GM23338 (cell line): ENCODE measurements at regions not wholly inside any gene's neighbourhood (a gene's known extent, or its start where the extent isn't known, plus 50 kb on each side); places are given as distances from the start of the nearest gene placed in this dataset.

Experiments
- ATAC-seq: fragments of 200-7000 bp; cut with Tn5 transposase; 3 replicates; pipeline ENCODE4 v1.9.1; 2020
- DNase-seq: peaks from one replicate; pipeline ENCODE4 v3.0.0-alpha.2; 2015; ENCODE audit warnings: low spot score
- H2AFZ ChIP-seq: fragments of 200-600 bp; sonication (generic); 2 replicates; pipeline ENCODE4 v1.8.0; 2016; ENCODE audit warnings: antibody characterized with exemption, mild to moderate bottlenecking, moderate library complexity
- H3F3A ChIP-seq: fragments of 200-600 bp; sonication (generic); replicated peaks from 2 replicates; pipeline ENCODE4 v1.8.0; 2017; ENCODE audit warnings: antibody characterized with exemption, mixed run types, low read depth
- H3K27ac ChIP-seq: fragments of 200-600 bp; sonication (generic); 2 replicates; pipeline ENCODE4 v1.6.1; 2016; ENCODE audit warnings: low read depth
- H3K27me3 ChIP-seq: fragments of 200-600 bp; sonication (generic); 2 replicates; pipeline ENCODE4 v1.8.0; 2016; ENCODE audit warnings: mild to moderate bottlenecking, mixed run types, moderate library complexity; ENCODE audit not compliant: insufficient read depth
- H3K36me3 ChIP-seq: fragments of 200-600 bp; sonication (generic); 2 replicates; pipeline ENCODE4 v1.8.0; 2016; ENCODE audit warnings: mild to moderate bottlenecking; ENCODE audit not compliant: insufficient read depth
- H3K4me1 ChIP-seq: fragments of 200-600 bp; sonication (generic); 2 replicates; pipeline ENCODE4 v1.8.0; 2016; ENCODE audit warnings: mild to moderate bottlenecking, moderate library complexity; ENCODE audit not compliant: insufficient read depth
- H3K4me2 ChIP-seq: fragments of 200-600 bp; sonication (generic); 2 replicates; pipeline ENCODE4 v1.7.1; 2017; ENCODE audit warnings: mixed run types
- H3K4me3 ChIP-seq: fragments of 200-600 bp; sonication (generic); 2 replicates; pipeline ENCODE4 v1.6.1; 2016; ENCODE audit warnings: mixed run types
- H3K79me2 ChIP-seq: fragments of 200-600 bp; sonication (generic); replicated peaks from 2 replicates; pipeline ENCODE4 v1.8.0; 2017; ENCODE audit warnings: mild to moderate bottlenecking; ENCODE audit not compliant: insufficient read depth
- H3K9me2 ChIP-seq: fragments of 200-600 bp; sonication (generic); 2 replicates; pipeline ENCODE4 v1.8.0; 2017; ENCODE audit not compliant: insufficient read depth
- H4K20me1 ChIP-seq: fragments of 200-600 bp; sonication (generic); replicated peaks from 2 replicates; pipeline ENCODE4 v1.8.0; 2017; ENCODE audit warnings: mild to moderate bottlenecking; ENCODE audit not compliant: insufficient read depth
- H3K27ac Mint-ChIP-seq: 2 replicates; pipeline ENCODE4 v1.8.0; 2020; ENCODE audit warnings: inconsistent platforms, mild to moderate bottlenecking, moderate library complexity, mixed read lengths
- H3K27me3 Mint-ChIP-seq: 3 replicates; pipeline ENCODE4 v1.8.0; 2022; ENCODE audit warnings: low read depth, mild to moderate bottlenecking, moderate library complexity, mixed read lengths, inconsistent platforms; ENCODE audit not compliant: insufficient read depth, poor library complexity
- H3K36me3 Mint-ChIP-seq: 3 replicates; pipeline ENCODE4 v1.8.0; 2021; ENCODE audit warnings: low read depth, mild to moderate bottlenecking, inconsistent platforms, moderate library complexity, mixed read lengths
- H3K4me1 Mint-ChIP-seq: 3 replicates; pipeline ENCODE4 v1.8.0; 2020; ENCODE audit warnings: mild to moderate bottlenecking, inconsistent platforms, mixed read lengths
- H3K4me3 Mint-ChIP-seq: 3 replicates; pipeline ENCODE4 v1.8.0; 2021; ENCODE audit warnings: moderate library complexity, mild to moderate bottlenecking, inconsistent platforms, mixed read lengths
- H3K9me3 Mint-ChIP-seq: 3 replicates; pipeline ENCODE4 v1.8.0; 2020; ENCODE audit warnings: moderate library complexity, mild to moderate bottlenecking, inconsistent platforms, mixed read lengths
- CREB1 ChIP-seq: fragments of 250-450 bp; sonication (Bioruptor Pico); IDR thresholded peaks from 2 replicates; pipeline ENCODE4 v1.5.0; 2020; ENCODE audit warnings: low read depth, mild to moderate bottlenecking, moderate library complexity
- EZH2 ChIP-seq: fragments of 200-600 bp; sonication (generic); IDR thresholded peaks from one replicate; pipeline ENCODE4 v1.8.0; 2017; ENCODE audit warnings: antibody characterized with exemption, mild to moderate bottlenecking, low read depth; ENCODE audit not compliant: unreplicated experiment
- EZH2phosphoT487 ChIP-seq: fragments of 200-600 bp; sonication (generic); IDR thresholded peaks from one replicate; pipeline ENCODE4 v1.8.1; 2018; ENCODE audit warnings: antibody characterized with exemption; ENCODE audit not compliant: unreplicated experiment
- JUNB ChIP-seq: IDR thresholded peaks from one replicate; pipeline ENCODE4 v1.6.1; 2016; ENCODE audit warnings: antibody characterized with exemption; ENCODE audit not compliant: unreplicated experiment
- NANOG ChIP-seq: IDR thresholded peaks from 2 replicates; pipeline ENCODE4 v1.6.1; 2016; ENCODE audit warnings: antibody characterized with exemption, borderline replicate concordance
- POLR2AphosphoS5 ChIP-seq: IDR thresholded peaks from 2 replicates; pipeline ENCODE4 v1.6.1; 2016; ENCODE audit warnings: antibody characterized with exemption, low read depth
- STAT1 ChIP-seq: IDR thresholded peaks from one replicate; pipeline ENCODE4 v1.6.1; 2016; ENCODE audit warnings: antibody characterized with exemption; ENCODE audit not compliant: unreplicated experiment
- ZNF114 ChIP-seq: fragments of 250-450 bp; sonication (Bioruptor Pico); IDR thresholded peaks from 2 replicates; pipeline ENCODE4 v1.5.0; 2020; ENCODE audit warnings: mild to moderate bottlenecking, moderate library complexity
- ZNF331 ChIP-seq: fragments of 250-450 bp; sonication (Bioruptor Pico); IDR thresholded peaks from 2 replicates; pipeline ENCODE4 v1.5.0; 2020; ENCODE audit warnings: low read depth, mild to moderate bottlenecking, moderate library complexity
- TF ChIP-seq, protein P1 (sequence below): IDR thresholded peaks from 2 replicates; pipeline ENCODE4 v1.6.1; 2016; ENCODE audit warnings: antibody characterized with exemption
- TF ChIP-seq, protein P2 (sequence below), 2 experiments: fragments of 200-600 bp in 1 of 2; sonication (generic) in 1 of 2; conservative IDR thresholded peaks; 2 replicates each; pipeline versions ENCODE4 v1.5.1 to v1.6.1; 2016 to 2017; ENCODE audit warnings: antibody characterized with exemption in 2 of 2, low read depth in 2 of 2, mild to moderate bottlenecking in 2 of 2, moderate library complexity in 1 of 2
- TF ChIP-seq, protein P3 (sequence below): IDR thresholded peaks from one replicate; pipeline ENCODE4 v1.6.1; 2018; ENCODE audit warnings: antibody characterized with exemption; ENCODE audit not compliant: unreplicated experiment
- TF ChIP-seq, protein P4 (sequence below): fragments of 250-450 bp; sonication (Bioruptor Pico); IDR thresholded peaks from 2 replicates; pipeline ENCODE4 v1.5.0; 2020; ENCODE audit warnings: mild to moderate bottlenecking, moderate library complexity

DNA sequence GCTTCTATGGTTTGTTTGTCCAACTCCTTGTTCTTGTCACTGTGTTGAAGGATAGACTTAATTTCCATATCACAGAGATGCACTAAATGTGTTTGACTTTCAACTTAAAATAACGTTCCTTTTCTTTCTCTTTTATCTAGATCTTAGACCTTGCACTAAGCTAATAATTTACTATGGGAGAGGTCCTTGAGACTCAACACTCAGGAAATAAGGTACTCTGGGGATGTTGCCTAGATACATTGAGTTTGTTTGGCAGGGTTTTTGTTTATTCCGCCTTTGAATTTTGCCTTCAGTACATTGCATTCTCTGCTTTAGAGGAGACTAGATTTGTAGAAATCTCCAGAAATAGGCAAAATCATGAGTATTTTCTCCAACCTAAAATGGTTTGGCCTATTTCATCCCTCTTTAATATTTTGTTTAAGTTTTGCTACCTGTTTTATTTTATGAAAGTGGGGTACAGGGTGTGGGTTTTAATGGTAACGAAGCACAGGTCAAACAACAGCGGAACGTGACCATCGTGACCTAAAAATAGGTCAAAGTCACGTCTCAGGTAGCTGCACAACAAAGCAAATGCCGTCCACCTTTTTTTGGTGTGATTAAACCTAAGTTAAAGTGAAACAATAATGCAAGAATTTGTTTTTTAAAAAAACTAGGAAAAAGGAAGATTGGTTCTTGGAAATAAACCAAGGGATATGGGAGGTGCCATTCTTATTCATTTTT is 115.3 kb upstream of the CPSF6 start:
- Histone ChIP-seq H3K4me1 (peaks cover 9% of the 10 kb centered on the region; the same call in 1 of the 2 replicates), H3K27me3 (no peaks in the 10 kb centered on the region), H3K4me2 (no peak overlapping the region), H3K36me3 (no peaks in the 10 kb centered on the region), H3K9me2 (no peaks in the 10 kb centered on the region), H3F3A (no peaks in the 10 kb centered on the region), H2AFZ (peak overlapping the region; percentile 49; the same call in 1 of the 2 replicates), H3K4me3 (no peak overlapping the region), H3K79me2 (no peaks in the 10 kb centered on the region), H3K27ac (no peak overlapping the region), H4K20me1 (no peaks in the 10 kb centered on the region)
- H3K4me3 Mint-ChIP-seq = no peak overlapping the region
- no peak overlapping the region for H3K27ac Mint-ChIP-seq
- TF ChIP-seq ZNF114 (CRISPR knock-in tag) (no peak), POLR2AphosphoS5 (no peak), STAT1 (no peak), ZNF331 (CRISPR knock-in tag) (no peak), EZH2phosphoT487 (no peak), NANOG (no peak), CREB1 (CRISPR knock-in tag) (no peak), JUNB (no peak), EZH2 (no peak)
- TF ChIP-seq, protein P1, sequence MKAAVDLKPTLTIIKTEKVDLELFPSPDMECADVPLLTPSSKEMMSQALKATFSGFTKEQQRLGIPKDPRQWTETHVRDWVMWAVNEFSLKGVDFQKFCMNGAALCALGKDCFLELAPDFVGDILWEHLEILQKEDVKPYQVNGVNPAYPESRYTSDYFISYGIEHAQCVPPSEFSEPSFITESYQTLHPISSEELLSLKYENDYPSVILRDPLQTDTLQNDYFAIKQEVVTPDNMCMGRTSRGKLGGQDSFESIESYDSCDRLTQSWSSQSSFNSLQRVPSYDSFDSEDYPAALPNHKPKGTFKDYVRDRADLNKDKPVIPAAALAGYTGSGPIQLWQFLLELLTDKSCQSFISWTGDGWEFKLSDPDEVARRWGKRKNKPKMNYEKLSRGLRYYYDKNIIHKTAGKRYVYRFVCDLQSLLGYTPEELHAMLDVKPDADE = no peak
- TF ChIP-seq, protein P2, sequence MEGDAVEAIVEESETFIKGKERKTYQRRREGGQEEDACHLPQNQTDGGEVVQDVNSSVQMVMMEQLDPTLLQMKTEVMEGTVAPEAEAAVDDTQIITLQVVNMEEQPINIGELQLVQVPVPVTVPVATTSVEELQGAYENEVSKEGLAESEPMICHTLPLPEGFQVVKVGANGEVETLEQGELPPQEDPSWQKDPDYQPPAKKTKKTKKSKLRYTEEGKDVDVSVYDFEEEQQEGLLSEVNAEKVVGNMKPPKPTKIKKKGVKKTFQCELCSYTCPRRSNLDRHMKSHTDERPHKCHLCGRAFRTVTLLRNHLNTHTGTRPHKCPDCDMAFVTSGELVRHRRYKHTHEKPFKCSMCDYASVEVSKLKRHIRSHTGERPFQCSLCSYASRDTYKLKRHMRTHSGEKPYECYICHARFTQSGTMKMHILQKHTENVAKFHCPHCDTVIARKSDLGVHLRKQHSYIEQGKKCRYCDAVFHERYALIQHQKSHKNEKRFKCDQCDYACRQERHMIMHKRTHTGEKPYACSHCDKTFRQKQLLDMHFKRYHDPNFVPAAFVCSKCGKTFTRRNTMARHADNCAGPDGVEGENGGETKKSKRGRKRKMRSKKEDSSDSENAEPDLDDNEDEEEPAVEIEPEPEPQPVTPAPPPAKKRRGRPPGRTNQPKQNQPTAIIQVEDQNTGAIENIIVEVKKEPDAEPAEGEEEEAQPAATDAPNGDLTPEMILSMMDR (conservative IDR thresholded peaks at IDR 0.05; ENCODE audit: low read depth in 2 of 2) = no peak
- TF ChIP-seq, protein P3, sequence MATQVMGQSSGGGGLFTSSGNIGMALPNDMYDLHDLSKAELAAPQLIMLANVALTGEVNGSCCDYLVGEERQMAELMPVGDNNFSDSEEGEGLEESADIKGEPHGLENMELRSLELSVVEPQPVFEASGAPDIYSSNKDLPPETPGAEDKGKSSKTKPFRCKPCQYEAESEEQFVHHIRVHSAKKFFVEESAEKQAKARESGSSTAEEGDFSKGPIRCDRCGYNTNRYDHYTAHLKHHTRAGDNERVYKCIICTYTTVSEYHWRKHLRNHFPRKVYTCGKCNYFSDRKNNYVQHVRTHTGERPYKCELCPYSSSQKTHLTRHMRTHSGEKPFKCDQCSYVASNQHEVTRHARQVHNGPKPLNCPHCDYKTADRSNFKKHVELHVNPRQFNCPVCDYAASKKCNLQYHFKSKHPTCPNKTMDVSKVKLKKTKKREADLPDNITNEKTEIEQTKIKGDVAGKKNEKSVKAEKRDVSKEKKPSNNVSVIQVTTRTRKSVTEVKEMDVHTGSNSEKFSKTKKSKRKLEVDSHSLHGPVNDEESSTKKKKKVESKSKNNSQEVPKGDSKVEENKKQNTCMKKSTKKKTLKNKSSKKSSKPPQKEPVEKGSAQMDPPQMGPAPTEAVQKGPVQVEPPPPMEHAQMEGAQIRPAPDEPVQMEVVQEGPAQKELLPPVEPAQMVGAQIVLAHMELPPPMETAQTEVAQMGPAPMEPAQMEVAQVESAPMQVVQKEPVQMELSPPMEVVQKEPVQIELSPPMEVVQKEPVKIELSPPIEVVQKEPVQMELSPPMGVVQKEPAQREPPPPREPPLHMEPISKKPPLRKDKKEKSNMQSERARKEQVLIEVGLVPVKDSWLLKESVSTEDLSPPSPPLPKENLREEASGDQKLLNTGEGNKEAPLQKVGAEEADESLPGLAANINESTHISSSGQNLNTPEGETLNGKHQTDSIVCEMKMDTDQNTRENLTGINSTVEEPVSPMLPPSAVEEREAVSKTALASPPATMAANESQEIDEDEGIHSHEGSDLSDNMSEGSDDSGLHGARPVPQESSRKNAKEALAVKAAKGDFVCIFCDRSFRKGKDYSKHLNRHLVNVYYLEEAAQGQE = no peak
- TF ChIP-seq, protein P4, sequence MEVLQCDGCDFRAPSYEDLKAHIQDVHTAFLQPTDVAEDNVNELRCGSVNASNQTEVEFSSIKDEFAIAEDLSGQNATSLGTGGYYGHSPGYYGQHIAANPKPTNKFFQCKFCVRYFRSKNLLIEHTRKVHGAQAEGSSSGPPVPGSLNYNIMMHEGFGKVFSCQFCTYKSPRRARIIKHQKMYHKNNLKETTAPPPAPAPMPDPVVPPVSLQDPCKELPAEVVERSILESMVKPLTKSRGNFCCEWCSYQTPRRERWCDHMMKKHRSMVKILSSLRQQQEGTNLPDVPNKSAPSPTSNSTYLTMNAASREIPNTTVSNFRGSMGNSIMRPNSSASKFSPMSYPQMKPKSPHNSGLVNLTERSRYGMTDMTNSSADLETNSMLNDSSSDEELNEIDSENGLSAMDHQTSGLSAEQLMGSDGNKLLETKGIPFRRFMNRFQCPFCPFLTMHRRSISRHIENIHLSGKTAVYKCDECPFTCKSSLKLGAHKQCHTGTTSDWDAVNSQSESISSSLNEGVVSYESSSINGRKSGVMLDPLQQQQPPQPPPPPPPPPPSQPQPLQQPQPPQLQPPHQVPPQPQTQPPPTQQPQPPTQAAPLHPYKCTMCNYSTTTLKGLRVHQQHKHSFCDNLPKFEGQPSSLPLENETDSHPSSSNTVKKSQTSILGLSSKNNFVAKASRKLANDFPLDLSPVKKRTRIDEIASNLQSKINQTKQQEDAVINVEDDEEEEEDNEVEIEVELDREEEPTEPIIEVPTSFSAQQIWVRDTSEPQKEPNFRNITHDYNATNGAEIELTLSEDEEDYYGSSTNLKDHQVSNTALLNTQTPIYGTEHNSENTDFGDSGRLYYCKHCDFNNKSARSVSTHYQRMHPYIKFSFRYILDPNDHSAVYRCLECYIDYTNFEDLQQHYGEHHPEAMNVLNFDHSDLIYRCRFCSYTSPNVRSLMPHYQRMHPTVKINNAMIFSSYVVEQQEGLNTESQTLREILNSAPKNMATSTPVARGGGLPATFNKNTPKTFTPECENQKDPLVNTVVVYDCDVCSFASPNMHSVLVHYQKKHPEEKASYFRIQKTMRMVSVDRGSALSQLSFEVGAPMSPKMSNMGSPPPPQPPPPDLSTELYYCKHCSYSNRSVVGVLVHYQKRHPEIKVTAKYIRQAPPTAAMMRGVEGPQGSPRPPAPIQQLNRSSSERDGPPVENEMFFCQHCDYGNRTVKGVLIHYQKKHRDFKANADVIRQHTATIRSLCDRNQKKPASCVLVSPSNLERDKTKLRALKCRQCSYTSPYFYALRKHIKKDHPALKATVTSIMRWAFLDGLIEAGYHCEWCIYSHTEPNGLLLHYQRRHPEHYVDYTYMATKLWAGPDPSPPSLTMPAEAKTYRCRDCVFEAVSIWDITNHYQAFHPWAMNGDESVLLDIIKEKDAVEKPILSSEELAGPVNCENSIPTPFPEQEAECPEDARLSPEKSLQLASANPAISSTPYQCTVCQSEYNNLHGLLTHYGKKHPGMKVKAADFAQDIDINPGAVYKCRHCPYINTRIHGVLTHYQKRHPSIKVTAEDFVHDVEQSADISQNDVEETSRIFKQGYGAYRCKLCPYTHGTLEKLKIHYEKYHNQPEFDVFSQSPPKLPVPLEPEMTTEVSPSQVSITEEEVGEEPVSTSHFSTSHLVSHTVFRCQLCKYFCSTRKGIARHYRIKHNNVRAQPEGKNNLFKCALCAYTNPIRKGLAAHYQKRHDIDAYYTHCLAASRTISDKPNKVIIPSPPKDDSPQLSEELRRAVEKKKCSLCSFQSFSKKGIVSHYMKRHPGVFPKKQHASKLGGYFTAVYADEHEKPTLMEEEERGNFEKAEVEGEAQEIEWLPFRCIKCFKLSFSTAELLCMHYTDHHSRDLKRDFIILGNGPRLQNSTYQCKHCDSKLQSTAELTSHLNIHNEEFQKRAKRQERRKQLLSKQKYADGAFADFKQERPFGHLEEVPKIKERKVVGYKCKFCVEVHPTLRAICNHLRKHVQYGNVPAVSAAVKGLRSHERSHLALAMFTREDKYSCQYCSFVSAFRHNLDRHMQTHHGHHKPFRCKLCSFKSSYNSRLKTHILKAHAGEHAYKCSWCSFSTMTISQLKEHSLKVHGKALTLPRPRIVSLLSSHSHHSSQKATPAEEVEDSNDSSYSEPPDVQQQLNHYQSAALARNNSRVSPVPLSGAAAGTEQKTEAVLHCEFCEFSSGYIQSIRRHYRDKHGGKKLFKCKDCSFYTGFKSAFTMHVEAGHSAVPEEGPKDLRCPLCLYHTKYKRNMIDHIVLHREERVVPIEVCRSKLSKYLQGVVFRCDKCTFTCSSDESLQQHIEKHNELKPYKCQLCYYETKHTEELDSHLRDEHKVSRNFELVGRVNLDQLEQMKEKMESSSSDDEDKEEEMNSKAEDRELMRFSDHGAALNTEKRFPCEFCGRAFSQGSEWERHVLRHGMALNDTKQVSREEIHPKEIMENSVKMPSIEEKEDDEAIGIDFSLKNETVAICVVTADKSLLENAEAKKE (CRISPR knock-in tag) = no peak
- H3K27me3 Mint-ChIP-seq = peaks cover 3% of the 10 kb centered on the region
- no peaks in the 10 kb centered on the region for H3K36me3 Mint-ChIP-seq
- ATAC-seq = no peak
- no peak for DNase-seq
- H3K4me1 Mint-ChIP-seq = peaks cover 18% of the 10 kb centered on the region
- no peaks in the 10 kb centered on the region for H3K9me3 Mint-ChIP-seq
